GM12872 (cell line): ENCODE measurements at regions not wholly inside any gene's neighbourhood (a gene's known extent, or its start where the extent isn't known, plus 50 kb on each side); places are given as distances from the start of the nearest gene placed in this dataset.

ENCODE experiments used
- TF ChIP-seq, protein P1 (sequence below): IDR thresholded peaks from 3 replicates; pipeline ENCODE4 v1.5.1; 2011; ENCODE audit warnings: low read depth, mild to moderate bottlenecking, low read length, moderate library complexity; ENCODE audit not compliant: insufficient read depth

DNA sequence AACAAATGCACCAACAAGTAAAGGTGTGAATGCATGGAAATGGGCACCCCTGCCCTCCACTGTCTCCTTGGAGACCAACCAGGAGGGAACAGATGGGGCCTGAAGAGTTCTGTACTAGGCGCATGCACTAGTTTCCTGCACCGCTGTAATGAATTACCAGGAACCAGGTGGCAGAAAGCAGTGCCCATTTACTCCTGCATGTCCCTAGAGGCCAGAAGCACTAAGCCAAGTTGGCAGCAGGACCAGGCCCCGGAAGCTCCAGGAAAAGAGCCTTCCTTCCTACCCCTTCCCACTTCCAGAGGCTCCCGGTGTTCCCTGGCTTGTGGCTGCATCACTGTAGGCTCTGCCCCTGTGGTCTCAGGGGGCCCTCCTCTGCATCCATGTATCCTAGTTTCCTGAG is 237.5 kb upstream of the PPP2R2D start:
- TF ChIP-seq, protein P1, sequence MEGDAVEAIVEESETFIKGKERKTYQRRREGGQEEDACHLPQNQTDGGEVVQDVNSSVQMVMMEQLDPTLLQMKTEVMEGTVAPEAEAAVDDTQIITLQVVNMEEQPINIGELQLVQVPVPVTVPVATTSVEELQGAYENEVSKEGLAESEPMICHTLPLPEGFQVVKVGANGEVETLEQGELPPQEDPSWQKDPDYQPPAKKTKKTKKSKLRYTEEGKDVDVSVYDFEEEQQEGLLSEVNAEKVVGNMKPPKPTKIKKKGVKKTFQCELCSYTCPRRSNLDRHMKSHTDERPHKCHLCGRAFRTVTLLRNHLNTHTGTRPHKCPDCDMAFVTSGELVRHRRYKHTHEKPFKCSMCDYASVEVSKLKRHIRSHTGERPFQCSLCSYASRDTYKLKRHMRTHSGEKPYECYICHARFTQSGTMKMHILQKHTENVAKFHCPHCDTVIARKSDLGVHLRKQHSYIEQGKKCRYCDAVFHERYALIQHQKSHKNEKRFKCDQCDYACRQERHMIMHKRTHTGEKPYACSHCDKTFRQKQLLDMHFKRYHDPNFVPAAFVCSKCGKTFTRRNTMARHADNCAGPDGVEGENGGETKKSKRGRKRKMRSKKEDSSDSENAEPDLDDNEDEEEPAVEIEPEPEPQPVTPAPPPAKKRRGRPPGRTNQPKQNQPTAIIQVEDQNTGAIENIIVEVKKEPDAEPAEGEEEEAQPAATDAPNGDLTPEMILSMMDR, result no peak

DNA sequence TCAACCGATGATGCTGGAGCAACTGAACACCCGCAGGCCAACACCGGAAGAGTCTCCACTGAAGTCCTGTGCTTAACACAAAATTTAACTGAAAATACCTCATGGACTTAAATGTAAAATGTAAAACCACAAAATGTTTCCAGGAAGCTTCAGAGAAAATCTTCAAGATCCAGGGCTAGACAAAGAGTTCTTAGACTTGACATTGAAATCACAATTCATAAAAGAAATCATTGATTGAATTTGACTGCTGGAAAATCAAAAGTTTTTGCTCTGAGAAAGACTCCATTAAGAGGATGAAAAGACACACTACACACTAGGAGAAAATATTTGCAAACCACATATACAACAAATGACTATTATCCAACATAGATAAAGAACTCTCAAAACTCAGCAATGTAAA is 234.7 kb upstream of the PPP2R2D start:
- TF ChIP-seq, protein P1, result no peak

DNA sequence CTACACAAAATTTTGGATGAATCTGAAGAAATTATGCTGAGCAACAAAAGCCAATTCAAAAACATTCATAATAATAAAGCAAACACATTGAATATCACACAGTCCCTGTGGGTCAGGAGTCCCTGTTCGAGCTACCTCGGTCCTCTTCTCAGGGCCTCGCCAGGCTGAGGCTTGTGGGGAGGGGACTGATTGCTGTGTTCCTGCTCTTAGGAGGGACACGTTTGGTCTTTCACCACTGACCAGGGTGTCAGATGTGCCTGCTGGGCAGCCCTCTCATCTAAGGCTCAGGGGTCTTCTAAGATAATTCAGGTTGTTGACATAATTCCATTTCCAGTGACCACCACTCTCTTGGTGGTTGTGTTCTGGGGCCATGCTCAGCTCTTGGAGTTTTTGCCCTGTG is 233.8 kb upstream of the PPP2R2D start:
- TF ChIP-seq, protein P1, result no peak

DNA sequence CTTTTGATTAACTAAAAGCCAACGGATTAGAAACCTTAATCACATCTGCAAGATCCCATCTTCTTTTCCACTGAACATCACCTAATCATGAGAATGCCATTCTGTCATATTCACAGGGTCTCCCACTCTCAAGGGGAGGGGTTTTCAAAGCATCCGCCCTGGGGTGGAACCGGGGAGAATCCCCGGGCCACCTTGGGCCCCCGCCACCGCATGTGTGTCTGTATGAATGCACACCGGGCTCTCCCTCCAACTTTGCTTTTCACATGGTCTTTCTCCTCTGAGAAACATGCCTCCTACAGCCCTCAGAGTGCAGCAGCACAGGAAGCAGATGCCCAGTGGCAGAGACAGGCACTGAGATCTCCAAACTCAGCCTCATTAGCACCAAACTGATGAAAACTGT is 233.2 kb upstream of the PPP2R2D start:
- TF ChIP-seq, protein P1, result no peak

DNA sequence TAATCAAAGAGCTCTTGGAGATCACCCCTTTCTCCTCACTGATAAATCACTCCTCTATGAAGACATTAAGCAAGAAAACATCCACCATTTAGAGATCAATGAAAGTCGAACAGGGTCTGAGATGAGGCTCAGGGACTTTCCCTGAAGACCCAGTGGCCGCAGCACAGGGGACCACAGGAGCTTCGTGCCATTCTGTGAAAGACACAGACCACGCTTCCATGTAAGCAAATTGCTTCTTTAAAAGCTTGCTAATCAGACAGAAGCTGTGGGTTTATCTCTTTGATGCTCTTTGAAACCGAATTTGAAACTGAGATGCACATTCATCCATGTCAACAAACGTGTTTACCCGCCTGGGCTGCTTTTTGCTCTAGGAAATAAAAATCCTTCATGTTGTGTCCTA is 231.9 kb upstream of the PPP2R2D start:
- TF ChIP-seq, protein P1, result no peak

DNA sequence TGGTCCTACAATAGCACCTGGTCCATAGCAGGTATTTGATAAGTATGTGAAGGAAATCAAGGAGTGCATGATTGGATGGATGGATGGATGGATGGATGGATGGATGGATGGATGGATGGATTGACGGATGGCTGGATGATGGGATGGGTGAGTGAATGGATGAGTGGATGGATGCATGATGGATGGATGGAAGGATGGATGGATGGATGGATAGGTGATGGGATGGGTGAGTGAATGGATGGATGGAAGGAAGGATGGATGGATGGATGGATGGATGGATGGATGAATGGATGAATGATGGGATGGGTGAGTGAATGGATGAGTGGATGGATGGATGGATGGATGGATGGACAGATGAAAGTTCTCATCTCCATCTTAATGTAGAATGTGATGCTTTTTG is 231.0 kb upstream of the PPP2R2D start:
- TF ChIP-seq, protein P1, result no peak

DNA sequence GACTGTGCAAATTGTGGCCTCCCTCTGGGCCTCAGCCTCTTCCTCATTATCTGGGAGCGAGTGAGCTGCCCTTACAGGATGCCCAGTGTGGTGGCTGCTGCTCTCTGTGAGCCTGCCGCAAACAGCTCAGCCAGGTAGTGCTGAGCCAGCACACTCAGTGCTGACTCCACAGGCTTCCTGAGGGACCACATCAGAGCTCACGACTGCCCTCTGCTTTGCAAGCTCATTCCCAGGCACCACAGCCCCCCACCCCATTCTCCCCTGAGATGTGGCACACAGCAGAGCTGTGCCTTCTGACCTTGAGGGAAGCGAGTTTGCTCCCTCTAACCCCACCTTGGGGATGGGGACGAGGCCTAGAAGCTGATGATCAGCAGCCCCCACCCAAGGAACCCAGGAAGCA is 230.5 kb upstream of the PPP2R2D start:
- TF ChIP-seq, protein P1, result no peak

DNA sequence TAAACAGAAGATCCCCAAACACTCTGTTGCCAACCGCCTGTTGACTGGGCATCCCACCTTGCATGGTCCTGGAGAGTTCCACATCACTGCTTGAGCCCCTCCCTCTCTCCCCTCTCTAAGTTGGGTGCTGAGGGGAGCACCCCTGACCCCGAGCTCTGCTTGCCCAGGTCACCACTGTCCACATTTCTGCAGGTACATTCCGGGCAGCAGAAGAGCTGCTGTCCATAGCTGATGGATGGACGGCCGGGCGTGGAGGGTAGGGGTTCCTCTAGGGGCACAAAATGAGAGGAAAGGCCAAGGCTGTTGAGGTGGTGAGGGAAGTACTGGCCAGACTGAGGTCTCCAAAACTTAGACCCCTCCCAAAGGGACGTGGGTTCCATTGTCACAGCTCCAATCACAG is 227.4 kb upstream of the PPP2R2D start:
- TF ChIP-seq, protein P1, result no peak
